ENCODE measurements at regions not wholly inside any gene's neighbourhood (a gene's known extent, or its start where the extent isn't known, plus 50 kb on each side); places are given as distances from the start of the nearest gene placed in this dataset.
"Not testable (repeated sequence)": the region's sequence is repeated elsewhere in the genome, so short reads cannot be mapped to it uniquely, and the experiment has no call there.

DNA sequence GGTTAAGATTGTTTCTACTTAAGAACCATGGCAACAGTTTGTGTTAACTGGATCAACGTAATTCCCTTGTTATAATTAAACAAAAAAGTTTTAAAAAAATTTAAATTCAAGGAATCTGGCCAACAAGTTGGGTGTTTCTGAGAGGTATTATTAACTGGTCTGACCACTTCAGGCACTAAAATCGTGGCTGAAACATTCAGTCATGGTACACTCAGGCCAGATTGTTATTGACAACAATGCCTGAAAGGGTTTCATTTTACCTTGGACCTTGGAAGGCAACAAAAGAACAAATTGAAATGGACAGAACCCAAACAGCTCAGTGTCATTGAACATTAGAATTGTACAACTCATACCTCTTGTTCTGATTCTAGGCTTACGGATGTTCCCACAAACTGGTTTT lies 103.3 kb upstream of the ARMC3 start:
- no peaks in the 10 kb centered on the region for H3K9me3 Mint-ChIP-seq (ENCODE audit: insufficient read depth)
- H3K79me2 ChIP-seq (ENCODE audit: control insufficient read depth, insufficient read depth, low read length) = no peaks in the 10 kb centered on the region
- no peak overlapping the region for H3K27ac ChIP-seq (ENCODE audit: low read length in 2 of 2)
- no peaks in the 10 kb centered on the region for H3K27me3 Mint-ChIP-seq
- TF ChIP-seq, protein P1, sequence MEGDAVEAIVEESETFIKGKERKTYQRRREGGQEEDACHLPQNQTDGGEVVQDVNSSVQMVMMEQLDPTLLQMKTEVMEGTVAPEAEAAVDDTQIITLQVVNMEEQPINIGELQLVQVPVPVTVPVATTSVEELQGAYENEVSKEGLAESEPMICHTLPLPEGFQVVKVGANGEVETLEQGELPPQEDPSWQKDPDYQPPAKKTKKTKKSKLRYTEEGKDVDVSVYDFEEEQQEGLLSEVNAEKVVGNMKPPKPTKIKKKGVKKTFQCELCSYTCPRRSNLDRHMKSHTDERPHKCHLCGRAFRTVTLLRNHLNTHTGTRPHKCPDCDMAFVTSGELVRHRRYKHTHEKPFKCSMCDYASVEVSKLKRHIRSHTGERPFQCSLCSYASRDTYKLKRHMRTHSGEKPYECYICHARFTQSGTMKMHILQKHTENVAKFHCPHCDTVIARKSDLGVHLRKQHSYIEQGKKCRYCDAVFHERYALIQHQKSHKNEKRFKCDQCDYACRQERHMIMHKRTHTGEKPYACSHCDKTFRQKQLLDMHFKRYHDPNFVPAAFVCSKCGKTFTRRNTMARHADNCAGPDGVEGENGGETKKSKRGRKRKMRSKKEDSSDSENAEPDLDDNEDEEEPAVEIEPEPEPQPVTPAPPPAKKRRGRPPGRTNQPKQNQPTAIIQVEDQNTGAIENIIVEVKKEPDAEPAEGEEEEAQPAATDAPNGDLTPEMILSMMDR (IDR thresholded peaks at IDR 0.05) = no peak
- TF ChIP-seq EZH2 (IDR thresholded peaks at IDR 0.05; ENCODE audit: borderline replicate concordance, insufficient read depth, low read depth, low read length, poor library complexity, severe bottlenecking) = no peak
- 83% methylated on average over 1 of the region's 3 CpGs for WGBS (ENCODE audit: insufficient coverage)
- no peak overlapping the region for H3K4me2 ChIP-seq (replicated peaks; ENCODE audit: low read depth, low read length, poor library complexity, severe bottlenecking)
- H3K4me3 ChIP-seq (ENCODE audit: control extremely low read depth in 1 of 5, extremely low read depth in 1 of 5, insufficient read depth in 1 of 5, low read depth in 2 of 5, low read length in 4 of 5) = no peak overlapping the region
- ChIA-PET POLR2A (no interaction called here), CTCF (no interaction called here)
- intact Hi-C loops (cut with micrococcal nuclease) = no loop called here
- no peak overlapping the region for H3K27ac Mint-ChIP-seq
- no peaks in the 10 kb centered on the region for H3K27me3 ChIP-seq (replicated peaks in 1 of 4; ENCODE audit: control extremely low read depth in 1 of 4, control insufficient read depth in 3 of 4, insufficient read depth in 4 of 4, low read length in 3 of 4)
- H3K4me1 Mint-ChIP-seq = no peaks in the 10 kb centered on the region
- H4K20me1 ChIP-seq (ENCODE audit: control insufficient read depth, insufficient read depth, low read length, poor library complexity, severe bottlenecking) = no peaks in the 10 kb centered on the region
- ATAC-seq (ENCODE audit: low read depth) (no peak), DNase-seq (no peak)
- H3K9me3 ChIP-seq (ENCODE audit: control extremely low read depth in 1 of 3, control insufficient read depth in 2 of 3, insufficient read depth in 1 of 3, low read length in 2 of 3) = no peaks in the 10 kb centered on the region
- H3K4me1 ChIP-seq (ENCODE audit: control insufficient read depth in 2 of 2, insufficient read depth in 2 of 2, low read length in 2 of 2) = no peaks in the 10 kb centered on the region
- H3K36me3 ChIP-seq (replicated peaks in 1 of 2; ENCODE audit: control extremely low read depth in 1 of 2, control insufficient read depth in 1 of 2, extremely low read depth in 1 of 2, insufficient read depth in 2 of 2, low read length in 1 of 2) = no peaks in the 10 kb centered on the region
- no peak overlapping the region for H3K4me3 Mint-ChIP-seq
- H3K9ac ChIP-seq (ENCODE audit: low read length) = no peak overlapping the region
- H2AFZ ChIP-seq (ENCODE audit: insufficient read depth, low read depth, low read length, poor library complexity, severe bottlenecking) = no peak overlapping the region

DNA sequence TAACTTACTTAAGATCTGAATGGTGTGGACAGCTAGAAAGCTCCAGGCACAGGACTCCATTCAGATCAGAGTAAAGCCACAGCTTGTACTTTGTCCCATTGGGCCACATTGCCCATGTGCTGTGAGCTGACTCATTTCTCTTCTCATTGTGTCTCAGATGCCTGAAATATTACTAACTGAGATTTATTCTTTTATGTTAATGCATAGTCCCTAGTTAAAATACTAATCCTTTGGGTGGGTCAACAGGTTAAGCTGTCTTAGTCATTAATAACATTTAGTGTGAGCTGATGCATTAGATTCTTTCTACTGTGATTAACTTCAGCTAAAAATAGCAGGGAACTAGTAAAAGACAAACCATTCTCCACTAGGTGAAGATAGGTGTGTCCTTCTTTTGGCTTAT lies 104.7 kb upstream of the ARMC3 start:
- no peaks in the 10 kb centered on the region for H3K36me3 ChIP-seq (replicated peaks in 1 of 2; ENCODE audit: control extremely low read depth in 1 of 2, control insufficient read depth in 1 of 2, extremely low read depth in 1 of 2, insufficient read depth in 2 of 2, low read length in 1 of 2)
- no peaks in the 10 kb centered on the region for H3K4me1 Mint-ChIP-seq
- no peak overlapping the region for H3K9ac ChIP-seq (ENCODE audit: low read length)
- no peaks in the 10 kb centered on the region for H3K27me3 ChIP-seq (replicated peaks in 1 of 4; ENCODE audit: control extremely low read depth in 1 of 4, control insufficient read depth in 3 of 4, insufficient read depth in 4 of 4, low read length in 3 of 4)
- ATAC-seq (ENCODE audit: low read depth) (no peak), DNase-seq (no peak)
- H3K4me1 ChIP-seq (ENCODE audit: control insufficient read depth in 2 of 2, insufficient read depth in 2 of 2, low read length in 2 of 2) = no peaks in the 10 kb centered on the region
- no peak overlapping the region for H3K4me3 Mint-ChIP-seq
- no peak overlapping the region for H3K4me2 ChIP-seq (replicated peaks; ENCODE audit: low read depth, low read length, poor library complexity, severe bottlenecking)
- ChIA-PET POLR2A (interaction anchor here (0.6 kb wide), 1 partner anchor 10 kb away, joined by 5 read pairs; no protein-coding TSS in a partner anchor), CTCF (interaction anchor here (0.6 kb wide), 1 partner anchor 193 kb away, joined by 3 read pairs; no protein-coding TSS in a partner anchor)
- H3K79me2 ChIP-seq (ENCODE audit: control insufficient read depth, insufficient read depth, low read length) = no peaks in the 10 kb centered on the region
- intact Hi-C loops (cut with micrococcal nuclease) = no loop called here
- H3K9me3 ChIP-seq (ENCODE audit: control extremely low read depth in 1 of 3, control insufficient read depth in 2 of 3, insufficient read depth in 1 of 3, low read length in 2 of 3) = no peaks in the 10 kb centered on the region
- no peak overlapping the region for H2AFZ ChIP-seq (ENCODE audit: insufficient read depth, low read depth, low read length, poor library complexity, severe bottlenecking)
- no peak for TF ChIP-seq EZH2 (IDR thresholded peaks at IDR 0.05; ENCODE audit: borderline replicate concordance, insufficient read depth, low read depth, low read length, poor library complexity, severe bottlenecking)
- TF ChIP-seq, protein P1 (IDR thresholded peaks at IDR 0.05) = no peak
- H3K27ac Mint-ChIP-seq = no peak overlapping the region
- no peaks in the 10 kb centered on the region for H4K20me1 ChIP-seq (ENCODE audit: control insufficient read depth, insufficient read depth, low read length, poor library complexity, severe bottlenecking)
- H3K4me3 ChIP-seq (ENCODE audit: control extremely low read depth in 1 of 5, extremely low read depth in 1 of 5, insufficient read depth in 1 of 5, low read depth in 2 of 5, low read length in 4 of 5) = no peak overlapping the region
- no peaks in the 10 kb centered on the region for H3K9me3 Mint-ChIP-seq (ENCODE audit: insufficient read depth)
- H3K27me3 Mint-ChIP-seq = no peaks in the 10 kb centered on the region
- no peak overlapping the region for H3K27ac ChIP-seq (ENCODE audit: low read length in 2 of 2)

DNA sequence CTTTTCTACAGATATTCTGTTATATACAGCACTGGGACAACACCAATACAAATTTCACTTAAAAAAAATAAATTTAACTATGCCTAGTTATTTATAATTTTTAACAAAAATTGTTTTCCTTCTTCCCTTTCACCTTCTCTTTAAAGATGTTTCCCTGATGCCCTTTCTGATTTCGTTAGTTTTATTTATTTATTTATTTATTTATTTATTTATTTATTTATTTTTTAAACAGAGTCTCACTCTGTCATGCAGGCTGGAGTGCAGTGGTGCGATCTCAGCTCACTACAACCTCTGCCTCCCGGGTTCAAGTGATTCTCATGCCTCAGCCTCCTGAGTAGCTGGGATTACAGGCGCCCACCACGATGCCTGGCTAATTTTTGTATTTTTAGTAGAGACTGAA lies 105.9 kb upstream of the ARMC3 start:
- H3K4me2 ChIP-seq (replicated peaks; ENCODE audit: low read depth, low read length, poor library complexity, severe bottlenecking); H2AFZ ChIP-seq (ENCODE audit: insufficient read depth, low read depth, low read length, poor library complexity, severe bottlenecking); H3K36me3 ChIP-seq (replicated peaks in 1 of 2; ENCODE audit: control extremely low read depth in 1 of 2, control insufficient read depth in 1 of 2, extremely low read depth in 1 of 2, insufficient read depth in 2 of 2, low read length in 1 of 2); H3K27me3 ChIP-seq (replicated peaks in 1 of 4; ENCODE audit: control extremely low read depth in 1 of 4, control insufficient read depth in 3 of 4, insufficient read depth in 4 of 4, low read length in 3 of 4); DNase-seq; CTCF ChIA-PET; H3K9me3 Mint-ChIP-seq (ENCODE audit: insufficient read depth); H4K20me1 ChIP-seq (ENCODE audit: control insufficient read depth, insufficient read depth, low read length, poor library complexity, severe bottlenecking); H3K9me3 ChIP-seq (ENCODE audit: control extremely low read depth in 1 of 3, control insufficient read depth in 2 of 3, insufficient read depth in 1 of 3, low read length in 2 of 3); H3K9ac ChIP-seq (ENCODE audit: low read length); H3K27ac Mint-ChIP-seq; intact Hi-C loops (cut with micrococcal nuclease); H3K27me3 Mint-ChIP-seq; ATAC-seq (ENCODE audit: low read depth); H3K4me1 ChIP-seq (ENCODE audit: control insufficient read depth in 2 of 2, insufficient read depth in 2 of 2, low read length in 2 of 2); H3K79me2 ChIP-seq (ENCODE audit: control insufficient read depth, insufficient read depth, low read length); POLR2A ChIA-PET; H3K4me3 ChIP-seq (ENCODE audit: control extremely low read depth in 1 of 5, extremely low read depth in 1 of 5, insufficient read depth in 1 of 5, low read depth in 2 of 5, low read length in 4 of 5); H3K27ac ChIP-seq (ENCODE audit: low read length in 2 of 2); H3K4me1 Mint-ChIP-seq; H3K4me3 Mint-ChIP-seq: not testable (repeated sequence)
- WGBS (ENCODE audit: insufficient coverage) = 100% methylated on average over 2 of the region's 5 CpGs
